ENCODE measurements at regions not wholly inside any gene's neighbourhood (a gene's known extent, or its start where the extent isn't known, plus 50 kb on each side); places are given as distances from the start of the nearest gene placed in this dataset.
"Not testable (repeated sequence)": the region's sequence is repeated elsewhere in the genome, so short reads cannot be mapped to it uniquely, and the experiment has no call there.

- DNase-seq (ENCODE audit: extremely low read depth in 1 of 11, low read depth in 9 of 11, low spot score in 4 of 11) = no peak
Observed at GRCh38 chr4:127219232-127219631, 413.5 kb upstream of the INTU start.

DNA sequence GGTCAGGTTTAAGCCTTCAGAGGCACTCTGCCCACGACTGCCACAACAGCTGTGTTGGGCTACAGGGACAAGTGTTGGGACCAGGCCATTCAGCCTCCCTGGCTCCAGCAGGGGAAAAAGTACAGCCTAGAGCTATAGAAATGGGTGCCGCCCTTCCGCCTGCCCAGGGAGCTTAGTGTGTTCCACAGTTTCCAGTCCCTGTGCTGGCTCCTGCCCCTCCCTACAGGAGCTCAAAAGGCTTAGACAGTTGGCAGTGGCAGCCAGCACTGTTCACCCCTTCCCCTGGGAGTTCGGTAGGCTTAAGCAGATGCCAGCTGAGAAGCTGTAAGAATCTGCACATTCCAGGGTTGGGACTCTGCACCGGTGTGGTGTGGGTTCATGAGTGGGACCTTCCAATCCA, 408.2 kb upstream of the INTU start:
- no peak for DNase-seq (ENCODE audit: extremely low read depth in 1 of 11, low read depth in 9 of 11, low spot score in 4 of 11)

- DNase-seq (ENCODE audit: extremely low read depth in 1 of 11, low read depth in 9 of 11, low spot score in 4 of 11) = no peak
Observed at GRCh38 chr4:127229855-127230608, 402.7 kb upstream of the INTU start.

DNA sequence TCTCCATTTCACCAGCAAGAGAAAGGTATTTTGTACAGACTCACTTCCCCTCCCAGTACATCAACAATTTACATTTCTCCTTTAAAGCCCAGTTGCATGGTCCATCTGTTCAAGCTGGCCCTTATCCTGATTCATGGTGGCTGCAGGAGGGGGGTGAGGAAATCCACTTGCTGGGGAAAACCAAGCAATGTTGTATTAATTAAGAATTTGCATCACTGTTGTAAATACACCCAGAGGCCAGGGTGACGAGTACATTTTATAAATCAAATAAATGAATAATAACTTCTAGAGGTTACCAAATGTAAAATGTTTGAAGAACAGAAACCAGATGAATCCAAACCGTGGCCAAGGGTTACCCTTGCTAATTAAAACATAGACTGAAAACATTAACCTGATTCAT, 395.9 kb upstream of the INTU start:
- DNase-seq (ENCODE audit: extremely low read depth in 1 of 11, low read depth in 9 of 11, low spot score in 4 of 11) = peak in 7 of 11 donors; percentile 17 to 67 (median 33)

GRCh38 chr4:127237581-127237980, 395.2 kb upstream of the INTU start:
- peak in 1 of 11 donors; percentile 9 for DNase-seq (ENCODE audit: extremely low read depth in 1 of 11, low read depth in 9 of 11, low spot score in 4 of 11)

DNA sequence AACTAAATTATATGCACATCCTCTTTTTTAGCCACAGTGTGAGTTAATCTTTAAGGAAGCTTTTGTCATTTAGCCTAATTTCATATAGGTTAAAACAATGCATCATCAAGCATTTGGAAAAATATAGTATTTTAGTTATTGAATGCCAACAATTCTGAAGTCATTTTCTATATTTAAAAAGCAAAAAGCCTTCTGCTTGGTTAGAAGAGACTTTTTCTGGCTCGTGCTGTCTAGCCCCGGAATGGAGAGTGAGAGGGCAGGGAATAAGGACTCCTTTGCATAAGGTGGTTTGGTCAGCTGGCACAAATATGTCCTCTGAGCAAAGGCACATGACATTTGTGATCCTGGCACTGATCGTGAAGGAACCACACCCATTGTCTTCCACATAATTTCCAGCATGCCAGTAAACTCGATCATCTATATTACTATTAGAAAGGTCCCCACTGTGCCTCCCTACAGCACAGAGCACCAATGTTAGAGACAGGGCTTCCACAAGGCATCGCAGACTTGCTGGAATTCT, 393.7 kb upstream of the INTU start:
- no peak for DNase-seq (ENCODE audit: extremely low read depth in 1 of 11, low read depth in 9 of 11, low spot score in 4 of 11)

DNA sequence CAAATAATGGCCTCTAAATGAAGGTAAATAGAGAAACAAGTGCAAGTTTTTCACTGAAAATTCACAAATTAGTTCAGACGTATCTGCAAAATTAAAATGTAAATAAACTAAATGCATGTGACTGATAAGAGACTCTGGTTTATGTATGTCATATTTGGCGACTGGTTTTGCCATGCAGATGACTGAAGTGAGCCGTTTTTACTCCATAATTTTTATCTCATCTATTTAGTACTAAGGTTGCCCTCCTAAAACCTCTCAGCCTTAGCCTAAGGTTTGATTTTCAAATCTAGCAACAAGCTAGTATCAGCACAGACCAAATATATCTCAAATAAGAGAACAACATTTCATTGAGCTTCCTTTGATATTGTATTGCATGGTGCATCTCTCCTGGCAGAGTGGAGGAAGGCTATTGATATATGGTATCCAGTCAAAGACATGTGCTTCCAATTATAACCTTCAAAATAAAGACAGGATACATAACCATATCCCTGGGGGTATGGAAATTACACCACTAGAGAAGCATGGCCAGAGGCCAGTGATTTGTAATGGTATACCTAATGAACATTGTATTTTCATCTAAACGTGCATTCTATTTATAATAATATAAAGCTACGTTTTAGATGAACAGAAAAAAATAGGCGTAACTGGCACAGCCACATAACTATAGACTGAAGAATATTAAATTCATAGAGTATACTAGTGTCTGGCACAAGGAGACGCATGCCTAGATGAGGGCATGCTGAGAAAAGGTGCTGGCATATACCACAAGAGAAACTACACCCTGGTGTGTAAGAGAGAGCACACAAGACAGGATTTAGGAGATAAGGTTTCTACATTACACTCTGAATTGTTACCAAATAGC, 392.6 kb upstream of the INTU start:
- DNase-seq (ENCODE audit: extremely low read depth in 1 of 11, low read depth in 9 of 11, low spot score in 4 of 11) = no peak

GRCh38 chr4:127240764-127241105, 392.0 kb upstream of the INTU start:
- no peak for DNase-seq (ENCODE audit: extremely low read depth in 1 of 11, low read depth in 9 of 11, low spot score in 4 of 11)

DNA sequence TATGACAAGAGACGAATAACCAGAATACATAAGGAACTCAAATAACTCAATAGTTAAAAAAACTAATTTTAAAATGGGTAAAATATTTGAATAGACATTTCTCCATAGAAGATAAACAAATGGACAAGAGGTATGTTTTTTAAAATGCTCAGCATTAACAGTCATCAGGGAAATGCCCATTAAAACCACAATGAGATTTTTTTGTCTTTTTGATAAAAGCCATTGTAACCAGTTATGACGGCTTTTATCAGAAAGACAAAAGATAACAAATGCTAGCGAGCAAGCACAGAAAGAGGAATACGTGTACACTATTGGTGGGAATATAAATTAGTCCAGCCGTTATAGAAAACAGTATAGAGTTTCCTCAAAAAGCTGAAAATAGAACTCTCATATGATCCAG, 388.2 kb upstream of the INTU start:
- DNase-seq (ENCODE audit: extremely low read depth in 1 of 11, low read depth in 9 of 11, low spot score in 4 of 11) = no peak

DNA sequence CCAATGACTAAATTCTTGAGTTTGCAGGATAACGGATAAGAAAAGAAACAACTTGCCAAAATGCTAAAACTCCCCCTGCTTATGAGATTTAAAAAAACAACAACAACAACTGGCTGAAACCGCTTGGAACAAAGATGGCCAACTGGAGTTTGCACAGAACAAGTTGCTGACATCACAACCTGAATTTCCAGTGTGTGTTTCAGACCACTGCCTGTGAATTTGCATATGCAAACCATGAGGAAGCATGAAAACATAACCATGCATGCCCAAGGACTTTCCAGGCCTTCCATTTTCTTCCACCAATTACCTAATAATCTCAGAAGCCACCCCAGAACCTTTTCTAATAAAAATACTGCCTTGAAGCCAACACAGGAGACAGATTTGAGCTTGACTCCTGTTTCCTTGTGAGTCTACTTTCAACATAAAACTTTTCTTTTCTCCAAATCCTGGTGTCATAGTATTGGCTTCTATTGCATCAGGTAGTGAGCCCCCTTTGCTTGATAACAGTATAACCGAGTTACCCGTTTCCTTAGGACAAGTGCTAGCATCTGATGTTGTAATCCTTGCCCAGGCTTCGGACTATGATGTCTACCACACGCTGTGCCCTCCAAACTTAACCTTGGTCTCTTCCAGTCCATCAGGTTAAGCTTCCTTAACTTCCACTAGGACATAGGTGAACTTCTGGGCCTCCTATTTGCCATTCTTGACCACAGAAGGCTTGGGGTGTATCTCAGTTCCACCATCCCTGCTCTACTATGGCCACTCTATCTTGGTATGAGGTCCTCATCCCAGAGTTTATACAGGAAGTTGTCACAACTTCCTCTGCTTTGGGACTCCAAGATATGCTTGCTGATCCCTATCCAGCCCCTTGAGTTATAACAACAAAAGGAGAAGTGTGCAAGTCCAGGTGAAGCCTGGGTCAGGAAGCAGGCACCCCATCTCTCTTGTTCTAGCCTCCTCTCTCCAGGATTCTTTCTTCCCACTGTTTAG, 385.5 kb upstream of the INTU start:
- no peak for DNase-seq (ENCODE audit: extremely low read depth in 1 of 11, low read depth in 9 of 11, low spot score in 4 of 11)

- DNase-seq (ENCODE audit: extremely low read depth in 1 of 11, low read depth in 9 of 11, low spot score in 4 of 11) = no peak
Observed at GRCh38 chr4:127249066-127249766, 383.5 kb upstream of the INTU start.

GRCh38 chr4:127249767-127250108, 383.0 kb upstream of the INTU start:
- no peak for DNase-seq (ENCODE audit: extremely low read depth in 1 of 11, low read depth in 9 of 11, low spot score in 4 of 11)

GRCh38 chr4:127250577-127250976, 382.2 kb upstream of the INTU start:
- DNase-seq (ENCODE audit: extremely low read depth in 1 of 11, low read depth in 9 of 11, low spot score in 4 of 11) = no peak

DNA sequence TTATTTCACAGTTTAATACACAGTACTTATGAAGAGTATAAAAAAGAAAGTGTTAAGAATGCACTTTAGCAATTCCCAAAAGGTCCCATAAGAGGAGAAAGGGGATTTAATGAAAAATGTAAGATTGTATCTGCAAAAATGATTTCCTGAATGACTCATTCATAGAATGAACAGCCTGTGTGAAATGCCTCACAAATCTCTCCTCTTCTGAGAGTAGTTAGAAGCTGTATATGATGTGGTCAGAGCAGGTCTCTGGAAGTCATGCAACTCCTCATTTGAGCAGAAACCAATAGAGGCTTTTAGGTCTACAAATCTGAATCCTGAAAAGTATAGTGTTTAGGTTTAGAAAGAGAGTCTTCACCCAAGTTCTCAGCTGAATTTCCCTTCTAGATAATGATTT, 381.3 kb upstream of the INTU start:
- no peak for DNase-seq (ENCODE audit: extremely low read depth in 1 of 11, low read depth in 9 of 11, low spot score in 4 of 11)

DNA sequence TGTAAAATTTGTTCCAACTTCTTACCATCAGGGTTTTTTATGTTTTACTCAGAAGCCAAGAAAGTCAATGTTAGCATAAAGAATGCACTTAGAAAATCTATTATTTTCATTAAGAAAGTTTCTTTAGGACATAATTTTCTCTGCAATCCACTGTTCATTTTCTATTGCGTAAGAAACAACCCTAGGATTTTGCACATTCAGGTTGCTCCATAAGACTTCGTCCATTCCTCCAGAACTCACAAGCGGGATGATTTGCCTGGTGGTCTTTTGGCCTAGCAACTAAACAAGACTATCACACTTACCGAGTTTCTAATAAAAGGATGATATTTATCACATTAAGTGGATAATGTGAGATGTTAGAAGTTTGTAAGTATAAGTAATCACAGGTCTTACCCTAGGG, 376.3 kb upstream of the INTU start:
- no peak for DNase-seq (ENCODE audit: extremely low read depth in 1 of 11, low read depth in 9 of 11, low spot score in 4 of 11)

GRCh38 chr4:127261476-127261875, 371.3 kb upstream of the INTU start:
- DNase-seq (ENCODE audit: extremely low read depth in 1 of 11, low read depth in 9 of 11, low spot score in 4 of 11) = no peak

DNA sequence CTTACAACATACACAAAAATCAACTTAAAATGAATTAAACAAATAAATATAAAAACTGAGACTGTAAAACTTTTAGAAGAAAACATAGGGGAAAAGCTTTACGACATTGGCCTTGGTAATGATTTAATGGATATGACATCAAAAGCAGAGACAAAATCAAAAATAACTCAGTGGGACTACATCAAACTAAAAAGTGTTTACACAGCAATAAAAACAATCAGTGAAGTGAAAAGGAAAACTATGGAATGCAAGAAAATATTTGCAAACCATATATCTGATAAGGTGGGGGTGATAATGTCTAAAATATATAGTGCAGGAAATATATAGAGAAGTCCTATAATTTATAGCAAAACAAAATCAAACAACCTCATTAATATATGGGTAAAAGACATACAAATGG, 364.4 kb upstream of the INTU start:
- peak in 2 of 11 donors; percentile 7 to 17 for DNase-seq (ENCODE audit: extremely low read depth in 1 of 11, low read depth in 9 of 11, low spot score in 4 of 11)

DNA sequence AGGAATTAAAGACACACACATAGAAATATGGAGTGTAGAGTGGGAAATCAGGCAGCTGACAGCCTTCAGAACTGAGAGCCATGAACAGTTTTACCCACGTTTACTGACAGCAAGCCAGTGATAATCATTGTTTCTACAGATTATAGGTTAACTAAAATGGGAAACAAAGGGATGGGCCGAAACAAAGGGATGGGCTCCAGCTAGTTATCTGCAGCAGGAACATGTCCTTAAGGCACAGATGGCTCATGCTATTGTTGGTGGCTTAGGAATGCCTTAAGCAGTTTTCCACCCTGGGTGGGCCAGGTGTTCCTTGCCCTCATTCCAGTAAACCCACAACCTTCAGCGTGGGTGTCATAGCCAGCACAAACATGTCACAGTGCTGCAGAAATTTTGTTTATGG, 355.7 kb upstream of the INTU start:
- not testable (repeated sequence) for DNase-seq (ENCODE audit: extremely low read depth in 1 of 11, low read depth in 9 of 11, low spot score in 4 of 11)

- no peak for DNase-seq (ENCODE audit: extremely low read depth in 1 of 11, low read depth in 9 of 11, low spot score in 4 of 11)
Observed at GRCh38 chr4:127284236-127284635, 348.5 kb upstream of the INTU start.

Data from renal cortex interstitium (tissue), 11 donors.